Smooth muscle cell (in vitro differentiated cells): ENCODE measurements at regions not wholly inside any gene's neighbourhood (a gene's known extent, or its start where the extent isn't known, plus 50 kb on each side); places are given as distances from the start of the nearest gene placed in this dataset.

Experiments
- DNase-seq: peaks from one replicate; lab custom pipeline; 2025; ENCODE audit not compliant: unreplicated experiment; lab: John Stamatoyannopoulos, UW
- H2AFZ ChIP-seq: fragments of 200-600 bp; sonication (generic); 2 replicates; pipeline ENCODE4 v1.6.0; 2016; ENCODE audit warnings: antibody characterized with exemption, low read depth, mild to moderate bottlenecking
- H3F3A ChIP-seq: fragments of 200-600 bp; sonication (generic); 2 replicates; pipeline ENCODE4 v1.6.0; 2017; ENCODE audit warnings: antibody characterized with exemption, low read depth
- H3K27ac ChIP-seq: fragments of 200-600 bp; sonication (generic); 2 replicates; pipeline ENCODE4 v1.5.1; 2016; ENCODE audit warnings: low read depth, mild to moderate bottlenecking
- H3K27me3 ChIP-seq: fragments of 200-600 bp; sonication (generic); 2 replicates; pipeline ENCODE4 v1.6.1; 2016; ENCODE audit warnings: low read depth, mild to moderate bottlenecking
- H3K36me3 ChIP-seq: fragments of 200-600 bp; sonication (generic); 2 replicates; pipeline ENCODE4 v1.5.1; 2016; ENCODE audit warnings: low read depth
- H3K4me1 ChIP-seq: fragments of 200-600 bp; sonication (generic); 2 replicates; pipeline ENCODE4 v1.5.1; 2016; ENCODE audit warnings: low read depth
- H3K4me2 ChIP-seq: fragments of 200-600 bp; sonication (generic); 2 replicates; pipeline ENCODE4 v1.6.0; 2016; ENCODE audit warnings: mild to moderate bottlenecking
- H3K4me3 ChIP-seq: fragments of 200-600 bp; sonication (generic); 2 replicates; pipeline ENCODE4 v1.5.1; 2016; ENCODE audit warnings: mild to moderate bottlenecking
- H3K79me2 ChIP-seq: fragments of 200-600 bp; sonication (generic); 2 replicates; pipeline ENCODE4 v1.6.0; 2016; ENCODE audit warnings: low read depth, mild to moderate bottlenecking
- H3K9ac ChIP-seq: fragments of 200-600 bp; sonication (generic); 2 replicates; pipeline ENCODE4 v1.6.0; 2016; ENCODE audit warnings: low read depth
- H3K9me3 ChIP-seq: fragments of 200-600 bp; sonication (generic); replicated peaks from 2 replicates; pipeline ENCODE4 v1.5.1; 2016; ENCODE audit warnings: low read depth
- H4K20me1 ChIP-seq: fragments of 200-600 bp; sonication (generic); 2 replicates; pipeline ENCODE4 v1.6.0; 2016; ENCODE audit warnings: low read depth
- CTCF ChIP-seq: fragments of 200-600 bp; sonication (generic); IDR thresholded peaks from 2 replicates; pipeline ENCODE4 v1.5.1; 2017; ENCODE audit warnings: borderline replicate concordance, mild to moderate bottlenecking, antibody characterized with exemption; ENCODE audit not compliant: insufficient read depth, poor library complexity, severe bottlenecking
- WGBS: methylation state at CpG from one replicate; pipeline ENCODE4 v1.1.7; 2016; ENCODE audit warnings: low lambda C conversion rate; 5-methylcytosine and 5-hydroxymethylcytosine counted together

- Histone ChIP-seq H3F3A (peaks cover 10% of the 10 kb centered on the region), H3K9ac (no peak overlapping the region), H2AFZ (no peak overlapping the region), H3K27me3 (no peaks in the 10 kb centered on the region), H3K27ac (no peak overlapping the region), H3K79me2 (no peaks in the 10 kb centered on the region), H3K4me1 (no peaks in the 10 kb centered on the region), H3K4me2 (no peak overlapping the region), H4K20me1 (no peaks in the 10 kb centered on the region), H3K36me3 (no peaks in the 10 kb centered on the region), H3K9me3 (no peaks in the 10 kb centered on the region), H3K4me3 (no peak overlapping the region)
- 97% methylated on average over 1 of the region's 1 CpG for WGBS
- no peak for DNase-seq
- no peak for TF ChIP-seq CTCF
Observed at GRCh38 chr21:27820342-27820741, 853.5 kb upstream of the ADAMTS5 start.

- peak overlapping the region; percentile 44 for H3K4me2 ChIP-seq
- WGBS, result 85% methylated on average over 3 of the region's 3 CpGs
Observed at GRCh38 chr21:27819299-27819698, 852.4 kb upstream of the ADAMTS5 start.

GRCh38 chr21:27818847-27819246 lies 852.0 kb upstream of the ADAMTS5 start:
- Histone ChIP-seq H3K4me1 (no peaks in the 10 kb centered on the region), H3K9ac (peak overlapping the region; percentile 24), H3K79me2 (no peaks in the 10 kb centered on the region), H3K4me3 (no peak overlapping the region), H3K36me3 (no peaks in the 10 kb centered on the region), H3K4me2 (peak overlapping the region; percentile 44), H3F3A (peaks cover 10% of the 10 kb centered on the region), H3K27ac (peak overlapping the region; percentile 88), H4K20me1 (no peaks in the 10 kb centered on the region), H3K27me3 (no peaks in the 10 kb centered on the region), H2AFZ (no peak overlapping the region), H3K9me3 (no peaks in the 10 kb centered on the region)
- DNase-seq, result no peak
- TF ChIP-seq CTCF, result no peak
- WGBS, result 73% methylated on average over 4 of the region's 4 CpGs

More at GRCh38 chr21:27819299-27819698, 852.4 kb upstream of the ADAMTS5 start:
- Histone ChIP-seq H2AFZ (no peak overlapping the region), H3K9me3 (no peaks in the 10 kb centered on the region), H3K79me2 (no peaks in the 10 kb centered on the region), H3K27ac (peak overlapping the region; percentile 88), H3K4me1 (no peaks in the 10 kb centered on the region), H3K27me3 (no peaks in the 10 kb centered on the region), H3K4me3 (no peak overlapping the region), H3F3A (peaks cover 10% of the 10 kb centered on the region), H3K36me3 (no peaks in the 10 kb centered on the region), H3K9ac (no peak overlapping the region), H4K20me1 (no peaks in the 10 kb centered on the region)
- no peak for DNase-seq
- no peak for TF ChIP-seq CTCF

- Histone ChIP-seq H3K4me3 (no peak overlapping the region), H3K79me2 (no peaks in the 10 kb centered on the region), H3F3A (peaks cover 10% of the 10 kb centered on the region), H3K4me1 (no peaks in the 10 kb centered on the region), H3K27me3 (no peaks in the 10 kb centered on the region), H2AFZ (no peak overlapping the region), H3K9ac (peak overlapping the region; percentile 24), H3K4me2 (peak overlapping the region; percentile 44), H3K36me3 (no peaks in the 10 kb centered on the region), H3K27ac (peak overlapping the region; percentile 88), H3K9me3 (no peaks in the 10 kb centered on the region), H4K20me1 (no peaks in the 10 kb centered on the region)
- WGBS, result 96% methylated on average over 5 of the region's 5 CpGs
- no peak for DNase-seq
- TF ChIP-seq CTCF, result no peak
Observed at GRCh38 chr21:27817902-27818623, 851.2 kb upstream of the ADAMTS5 start.
